Panc1 (cell line): ENCODE measurements at regions not wholly inside any gene's neighbourhood (a gene's known extent, or its start where the extent isn't known, plus 50 kb on each side); places are given as distances from the start of the nearest gene placed in this dataset.

Source experiments
- ATAC-seq: fragments of 200-7000 bp; cut with Tn5 transposase; 2 replicates; pipeline ENCODE4 v1.9.1; 2020; ENCODE audit warnings: mild to moderate bottlenecking, moderate library complexity
- BruUV-seq: library from RNA; stranded (reverse); fragments of 400-500 nt; replicated peaks from 2 replicates; lab custom pipeline; 2021; lab: Mats Ljungman, UMichigan
- CTCF ChIA-PET: fragments of 300-600 bp; sonication (Branson Sonifier 250); formaldehyde crosslinking; loops from one replicate; lab custom pipeline; 2022; ENCODE audit warnings: antibody characterized with exemption; lab: Charles Lee
- POLR2A ChIA-PET: fragments of 300-600 bp; sonication (Branson Sonifier 250); formaldehyde crosslinking; loops from one replicate; lab custom pipeline; 2022; ENCODE audit warnings: antibody characterized with exemption; lab: Charles Lee
- DNase-seq: peaks from one replicate; pipeline ENCODE4 v3.0.0-alpha.2; 2010; ENCODE audit warnings: low read depth, low spot score
- H3K27ac ChIP-seq: 2 replicates; pipeline ENCODE4 v1.5.1; 2011; ENCODE audit warnings: mild to moderate bottlenecking, low read length, inconsistent platforms
- H3K27me3 ChIP-seq: fragments of 200-500 bp; sonication (Bioruptor generic); 2 replicates; pipeline ENCODE4 v1.6.0; 2014; ENCODE audit warnings: low read length, inconsistent platforms; ENCODE audit not compliant: control insufficient read depth, insufficient read depth
- H3K36me3 ChIP-seq: fragments of 200-500 bp; sonication (Bioruptor generic); 2 replicates; pipeline ENCODE4 v1.5.1; 2014; ENCODE audit warnings: inconsistent platforms, mild to moderate bottlenecking, low read length, moderate library complexity; ENCODE audit not compliant: control insufficient read depth, insufficient read depth
- H3K4me1 ChIP-seq: 2 replicates; pipeline ENCODE4 v1.5.1; 2011; ENCODE audit warnings: inconsistent platforms, mild to moderate bottlenecking, low read length, moderate library complexity; ENCODE audit not compliant: control insufficient read depth, insufficient read depth
- H3K4me3 ChIP-seq, 2 experiments: 2 replicates each; pipeline ENCODE4 v1.5.1; 2011 to 2012; ENCODE audit warnings: low read depth in 2 of 2, low read length in 2 of 2, mild to moderate bottlenecking in 2 of 2, inconsistent platforms in 1 of 2, moderate library complexity in 1 of 2
- H3K9me3 ChIP-seq: fragments of 200-500 bp; sonication (Bioruptor generic); 2 replicates; pipeline ENCODE4 v1.5.1; 2014; ENCODE audit warnings: low read depth, mild to moderate bottlenecking, inconsistent platforms, low read length, moderate library complexity; ENCODE audit not compliant: control insufficient read depth, insufficient read depth
- POLR2AphosphoS5 ChIP-seq: IDR thresholded peaks from 2 replicates; pipeline ENCODE4 v1.6.1; 2012; ENCODE audit warnings: mild to moderate bottlenecking, low read depth, low read length, moderate library complexity
- SIN3A ChIP-seq: IDR thresholded peaks from 2 replicates; pipeline ENCODE4 v1.6.1; 2012; ENCODE audit warnings: low read depth, mild to moderate bottlenecking, low read length, moderate library complexity, borderline replicate concordance; ENCODE audit not compliant: insufficient read depth
- TCF7L2 ChIP-seq: IDR thresholded peaks from 2 replicates; pipeline ENCODE4 v1.6.1; 2011; ENCODE audit warnings: mild to moderate bottlenecking, low read depth, low read length, inconsistent platforms
- in situ Hi-C: cut with HindIII; loops from 2 replicates; pipeline ENCODE4 v1.10.0; 2016; ENCODE audit warnings: low sequenced_read_pairs, low pct_unique_long_range_greater_than_20kb
- intact Hi-C: fragments of 100-400 bp; cut with micrococcal nuclease; formaldehyde crosslinking; loops from one replicate; pipeline ENCODE4 v1.10.0; 2022; ENCODE audit not compliant: unreplicated experiment
- TF ChIP-seq, protein P1 (sequence below): fragments of 450-650 bp; IDR thresholded peaks from 2 replicates; pipeline ENCODE4 v1.5.1; 2017; ENCODE audit warnings: mild to moderate bottlenecking
- TF ChIP-seq, protein P2 (sequence below), 2 experiments: IDR thresholded peaks; 2 replicates each; pipeline ENCODE4 v1.6.1; 2011 to 2012; ENCODE audit warnings: low read depth in 2 of 2, control low read depth in 1 of 2, low read length in 1 of 2, mild to moderate bottlenecking in 1 of 2, moderate library complexity in 1 of 2; ENCODE audit not compliant: insufficient read depth in 1 of 2

DNA sequence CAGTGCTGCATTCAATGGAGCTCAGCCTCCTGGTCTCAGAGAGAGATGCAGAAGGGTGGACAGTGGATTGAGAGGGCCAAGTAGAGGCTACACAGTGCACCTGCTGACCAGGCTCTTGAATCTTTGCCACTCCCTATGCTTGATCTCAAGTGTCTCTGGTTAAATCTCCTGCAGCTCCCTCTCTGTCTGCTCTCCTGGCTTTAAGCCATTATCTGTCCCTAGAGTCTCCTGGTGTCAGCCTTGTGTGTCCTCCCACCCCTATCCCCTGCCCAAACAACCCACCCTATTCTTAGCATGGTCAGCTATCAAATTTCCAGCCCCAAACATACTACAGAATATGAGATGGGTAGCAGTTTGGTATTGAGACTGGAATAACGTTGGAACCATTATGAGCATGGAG lies 479.3 kb upstream of the CELF2 start:
- Histone ChIP-seq H3K36me3 (no peaks in the 10 kb centered on the region), H3K4me3 (no peak overlapping the region), H3K27ac (no peak overlapping the region), H3K4me1 (no peaks in the 10 kb centered on the region), H3K9me3 (no peaks in the 10 kb centered on the region), H3K27me3 (no peaks in the 10 kb centered on the region)
- DNase-seq, result no peak
- no TSS peak for BruUV-seq
- ChIA-PET CTCF (no interaction called here), POLR2A (no interaction called here)
- intact Hi-C loops (no loop called here), in situ Hi-C loops (no loop called here)
- ATAC-seq, result no peak
- TF ChIP-seq TCF7L2 (no peak), SIN3A (no peak), POLR2AphosphoS5 (no peak)
- TF ChIP-seq, protein P1, sequence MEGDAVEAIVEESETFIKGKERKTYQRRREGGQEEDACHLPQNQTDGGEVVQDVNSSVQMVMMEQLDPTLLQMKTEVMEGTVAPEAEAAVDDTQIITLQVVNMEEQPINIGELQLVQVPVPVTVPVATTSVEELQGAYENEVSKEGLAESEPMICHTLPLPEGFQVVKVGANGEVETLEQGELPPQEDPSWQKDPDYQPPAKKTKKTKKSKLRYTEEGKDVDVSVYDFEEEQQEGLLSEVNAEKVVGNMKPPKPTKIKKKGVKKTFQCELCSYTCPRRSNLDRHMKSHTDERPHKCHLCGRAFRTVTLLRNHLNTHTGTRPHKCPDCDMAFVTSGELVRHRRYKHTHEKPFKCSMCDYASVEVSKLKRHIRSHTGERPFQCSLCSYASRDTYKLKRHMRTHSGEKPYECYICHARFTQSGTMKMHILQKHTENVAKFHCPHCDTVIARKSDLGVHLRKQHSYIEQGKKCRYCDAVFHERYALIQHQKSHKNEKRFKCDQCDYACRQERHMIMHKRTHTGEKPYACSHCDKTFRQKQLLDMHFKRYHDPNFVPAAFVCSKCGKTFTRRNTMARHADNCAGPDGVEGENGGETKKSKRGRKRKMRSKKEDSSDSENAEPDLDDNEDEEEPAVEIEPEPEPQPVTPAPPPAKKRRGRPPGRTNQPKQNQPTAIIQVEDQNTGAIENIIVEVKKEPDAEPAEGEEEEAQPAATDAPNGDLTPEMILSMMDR, result no peak
- TF ChIP-seq, protein P2, sequence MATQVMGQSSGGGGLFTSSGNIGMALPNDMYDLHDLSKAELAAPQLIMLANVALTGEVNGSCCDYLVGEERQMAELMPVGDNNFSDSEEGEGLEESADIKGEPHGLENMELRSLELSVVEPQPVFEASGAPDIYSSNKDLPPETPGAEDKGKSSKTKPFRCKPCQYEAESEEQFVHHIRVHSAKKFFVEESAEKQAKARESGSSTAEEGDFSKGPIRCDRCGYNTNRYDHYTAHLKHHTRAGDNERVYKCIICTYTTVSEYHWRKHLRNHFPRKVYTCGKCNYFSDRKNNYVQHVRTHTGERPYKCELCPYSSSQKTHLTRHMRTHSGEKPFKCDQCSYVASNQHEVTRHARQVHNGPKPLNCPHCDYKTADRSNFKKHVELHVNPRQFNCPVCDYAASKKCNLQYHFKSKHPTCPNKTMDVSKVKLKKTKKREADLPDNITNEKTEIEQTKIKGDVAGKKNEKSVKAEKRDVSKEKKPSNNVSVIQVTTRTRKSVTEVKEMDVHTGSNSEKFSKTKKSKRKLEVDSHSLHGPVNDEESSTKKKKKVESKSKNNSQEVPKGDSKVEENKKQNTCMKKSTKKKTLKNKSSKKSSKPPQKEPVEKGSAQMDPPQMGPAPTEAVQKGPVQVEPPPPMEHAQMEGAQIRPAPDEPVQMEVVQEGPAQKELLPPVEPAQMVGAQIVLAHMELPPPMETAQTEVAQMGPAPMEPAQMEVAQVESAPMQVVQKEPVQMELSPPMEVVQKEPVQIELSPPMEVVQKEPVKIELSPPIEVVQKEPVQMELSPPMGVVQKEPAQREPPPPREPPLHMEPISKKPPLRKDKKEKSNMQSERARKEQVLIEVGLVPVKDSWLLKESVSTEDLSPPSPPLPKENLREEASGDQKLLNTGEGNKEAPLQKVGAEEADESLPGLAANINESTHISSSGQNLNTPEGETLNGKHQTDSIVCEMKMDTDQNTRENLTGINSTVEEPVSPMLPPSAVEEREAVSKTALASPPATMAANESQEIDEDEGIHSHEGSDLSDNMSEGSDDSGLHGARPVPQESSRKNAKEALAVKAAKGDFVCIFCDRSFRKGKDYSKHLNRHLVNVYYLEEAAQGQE (IDR thresholded peaks at IDR 0.05; ENCODE audit: insufficient read depth in 1 of 2, low read depth in 2 of 2, low read length in 1 of 2), result no peak

- no TSS peak for BruUV-seq
- DNase-seq, result no peak
- POLR2A ChIA-PET, result no interaction called here
- intact Hi-C loops, result no loop called here
- TF ChIP-seq SIN3A (no peak), POLR2AphosphoS5 (no peak), TCF7L2 (no peak)
- TF ChIP-seq, protein P1, result no peak
- TF ChIP-seq, protein P2 (IDR thresholded peaks at IDR 0.05; ENCODE audit: insufficient read depth in 1 of 2, low read depth in 2 of 2, low read length in 1 of 2), result no peak
- H3K27ac ChIP-seq, result no peak overlapping the region
- in situ Hi-C loops, result no loop called here
- CTCF ChIA-PET, result no interaction called here
- no peaks in the 10 kb centered on the region for H3K27me3 ChIP-seq
- H3K36me3 ChIP-seq, result no peaks in the 10 kb centered on the region
- H3K4me3 ChIP-seq, result no peak overlapping the region
- no peaks in the 10 kb centered on the region for H3K4me1 ChIP-seq
- H3K9me3 ChIP-seq, result no peaks in the 10 kb centered on the region
- ATAC-seq, result no peak
Measured at GRCh38 chr10:10540398-10540797, 477.3 kb upstream of the CELF2 start.
